Peyer's patch (tissue), 4 donors: ENCODE measurements at regions not wholly inside any gene's neighbourhood (a gene's known extent, or its start where the extent isn't known, plus 50 kb on each side); places are given as distances from the start of the nearest gene placed in this dataset.
"Not testable (repeated sequence)": the region's sequence is repeated elsewhere in the genome, so short reads cannot be mapped to it uniquely, and the experiment has no call there.

Experiments used
- DNase-seq, 3 donors: peaks; one replicate each; pipeline ENCODE4 v3.0.0-alpha.2; 2017 to 2019
- H3K27ac ChIP-seq, 4 donors: fragments of 200-600 bp; sonication (generic); one replicate each; pipeline ENCODE4 v1.5.1; 2016 to 2019
- H3K27me3 ChIP-seq, 2 donors: fragments of 200-600 bp; sonication (generic); one replicate each; pipeline ENCODE4 v1.5.1; 2019
- H3K36me3 ChIP-seq, 3 donors: fragments of 200-600 bp; sonication (generic); one replicate each; pipeline ENCODE4 v1.5.1; 2016 to 2019
- H3K4me1 ChIP-seq, 4 donors: fragments of 200-600 bp; sonication (generic); one replicate each; pipeline ENCODE4 v1.5.1; 2016 to 2019
- H3K4me3 ChIP-seq, 4 donors: fragments of 200-600 bp; sonication (generic); 1 replicate in 3 of 4; 2 replicates in 1 of 4; pipeline ENCODE4 v1.5.1; 2016 to 2019; ENCODE audit warnings: mild to moderate bottlenecking in 1 of 4
- H3K9me3 ChIP-seq, 4 donors: fragments of 200-600 bp; sonication (generic); one replicate each; pipeline ENCODE4 v1.5.1; 2016 to 2019; ENCODE audit warnings: mild to moderate bottlenecking in 1 of 4

- H3K27me3 ChIP-seq, H3K4me1 ChIP-seq, H3K27ac ChIP-seq, H3K36me3 ChIP-seq, H3K4me3 ChIP-seq, DNase-seq, H3K9me3 ChIP-seq: not testable (repeated sequence)
These were observed 233.8 kb upstream of the PLGLB1 start for GRCh38 chr2:87255410-87255809.

- H3K27ac ChIP-seq, H3K36me3 ChIP-seq, H3K4me3 ChIP-seq, H3K27me3 ChIP-seq, H3K9me3 ChIP-seq, H3K4me1 ChIP-seq, DNase-seq: not testable (repeated sequence)
These were observed 237.2 kb upstream of the PLGLB1 start for GRCh38 chr2:87258887-87259286.

DNA sequence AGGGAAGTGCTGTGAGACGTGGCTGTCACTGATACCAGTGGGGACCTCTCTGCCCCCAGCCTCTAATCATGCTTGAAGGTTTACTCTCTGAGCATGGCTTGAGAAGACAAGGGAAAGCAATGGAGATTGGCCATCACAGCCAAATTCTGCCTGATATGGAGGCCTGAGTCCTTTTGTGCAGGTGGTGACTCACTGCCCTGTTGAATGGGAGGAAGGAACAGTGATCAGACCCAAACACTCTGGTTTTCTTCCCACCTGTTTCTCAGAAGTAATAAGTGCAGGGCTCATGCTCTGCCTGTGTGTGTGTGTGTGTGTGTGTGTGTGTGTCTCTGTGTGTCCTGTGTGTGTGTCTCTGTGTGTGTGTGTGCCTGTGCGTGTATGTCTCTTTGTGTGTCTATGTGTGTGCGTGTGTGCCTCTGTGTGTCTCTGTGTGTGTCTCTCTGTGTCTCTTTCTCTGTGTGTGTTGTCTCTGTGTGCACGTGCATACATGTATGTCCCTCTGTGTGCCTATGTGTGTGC is 240.6 kb upstream of the PLGLB1 start:
- not testable (repeated sequence) for H3K4me1 ChIP-seq, H3K36me3 ChIP-seq, H3K4me3 ChIP-seq, H3K27me3 ChIP-seq, H3K9me3 ChIP-seq, DNase-seq, H3K27ac ChIP-seq

GRCh38 chr2:87263868-87264518 is 242.3 kb upstream of the PLGLB1 start:
- not testable (repeated sequence) for H3K9me3 ChIP-seq, H3K27ac ChIP-seq, H3K36me3 ChIP-seq, H3K4me1 ChIP-seq, DNase-seq, H3K27me3 ChIP-seq, H3K4me3 ChIP-seq

DNA sequence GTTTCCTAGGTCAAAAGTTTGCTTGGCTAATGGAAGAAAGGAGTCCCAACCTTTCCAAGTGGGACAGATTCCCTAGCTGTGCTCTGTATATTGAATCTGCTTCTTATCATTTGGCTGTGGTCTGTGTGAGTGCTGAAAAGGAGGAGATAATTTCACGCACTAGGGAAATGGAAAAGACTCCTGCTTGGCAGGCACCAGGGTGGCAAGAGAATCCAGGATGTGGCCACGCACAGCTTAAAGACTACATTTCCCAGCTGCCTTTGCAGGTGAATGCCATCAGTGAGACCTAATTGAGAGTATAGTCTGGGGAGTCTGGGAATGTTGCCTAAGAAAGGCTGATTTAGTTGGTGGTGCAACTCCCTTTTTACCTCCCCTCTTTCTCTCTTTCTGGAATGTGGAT is 253.5 kb upstream of the PLGLB1 start:
- H3K36me3 ChIP-seq, H3K9me3 ChIP-seq, H3K27ac ChIP-seq, DNase-seq, H3K4me1 ChIP-seq, H3K4me3 ChIP-seq, H3K27me3 ChIP-seq: not testable (repeated sequence)

DNA sequence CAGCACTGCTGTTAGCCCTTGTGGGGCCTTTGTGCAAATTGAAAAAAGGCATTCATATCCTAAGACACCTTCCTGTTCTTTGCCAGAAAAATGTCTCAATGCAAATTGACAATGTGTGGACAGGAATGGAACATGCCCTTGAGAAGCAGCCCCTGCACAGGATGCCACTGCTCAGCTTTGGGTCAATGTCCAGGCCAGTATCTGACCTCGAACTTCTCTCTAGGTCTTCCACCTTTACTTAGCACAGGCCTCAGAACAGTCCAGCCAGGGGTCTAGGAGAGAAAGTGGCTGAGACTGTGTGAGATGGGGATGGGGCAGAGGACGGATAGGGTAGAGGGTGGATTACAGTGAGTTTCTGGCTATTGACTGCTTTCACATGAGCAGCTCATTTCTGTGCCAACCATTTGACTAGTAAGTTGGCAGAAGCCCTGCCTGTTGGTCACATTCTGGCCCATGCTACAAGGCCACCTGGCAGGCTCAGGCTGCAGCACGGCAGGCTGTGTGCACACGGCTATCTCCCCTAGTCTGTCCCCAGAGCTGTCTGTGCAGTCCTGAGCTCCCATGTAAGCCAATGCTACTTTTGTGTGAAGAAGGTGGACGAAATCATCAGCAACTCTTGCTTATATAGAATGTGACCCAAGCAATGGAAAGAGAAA is 254.5 kb upstream of the PLGLB1 start:
- not testable (repeated sequence) for H3K36me3 ChIP-seq, H3K9me3 ChIP-seq, DNase-seq, H3K4me1 ChIP-seq, H3K27me3 ChIP-seq, H3K4me3 ChIP-seq, H3K27ac ChIP-seq

GRCh38 chr2:87276673-87277072 is 255.0 kb upstream of the PLGLB1 start:
- H3K36me3 ChIP-seq, H3K4me3 ChIP-seq, H3K27ac ChIP-seq, H3K9me3 ChIP-seq, DNase-seq, H3K4me1 ChIP-seq, H3K27me3 ChIP-seq: not testable (repeated sequence)

- not testable (repeated sequence) for H3K36me3 ChIP-seq, DNase-seq, H3K27ac ChIP-seq, H3K9me3 ChIP-seq, H3K4me3 ChIP-seq, H3K4me1 ChIP-seq, H3K27me3 ChIP-seq
These were observed 256.1 kb upstream of the PLGLB1 start for GRCh38 chr2:87277734-87278133.

GRCh38 chr2:87280596-87281355 is 259.1 kb upstream of the PLGLB1 start:
- not testable (repeated sequence) for H3K27ac ChIP-seq, H3K27me3 ChIP-seq, DNase-seq, H3K9me3 ChIP-seq, H3K4me3 ChIP-seq, H3K36me3 ChIP-seq, H3K4me1 ChIP-seq

DNA sequence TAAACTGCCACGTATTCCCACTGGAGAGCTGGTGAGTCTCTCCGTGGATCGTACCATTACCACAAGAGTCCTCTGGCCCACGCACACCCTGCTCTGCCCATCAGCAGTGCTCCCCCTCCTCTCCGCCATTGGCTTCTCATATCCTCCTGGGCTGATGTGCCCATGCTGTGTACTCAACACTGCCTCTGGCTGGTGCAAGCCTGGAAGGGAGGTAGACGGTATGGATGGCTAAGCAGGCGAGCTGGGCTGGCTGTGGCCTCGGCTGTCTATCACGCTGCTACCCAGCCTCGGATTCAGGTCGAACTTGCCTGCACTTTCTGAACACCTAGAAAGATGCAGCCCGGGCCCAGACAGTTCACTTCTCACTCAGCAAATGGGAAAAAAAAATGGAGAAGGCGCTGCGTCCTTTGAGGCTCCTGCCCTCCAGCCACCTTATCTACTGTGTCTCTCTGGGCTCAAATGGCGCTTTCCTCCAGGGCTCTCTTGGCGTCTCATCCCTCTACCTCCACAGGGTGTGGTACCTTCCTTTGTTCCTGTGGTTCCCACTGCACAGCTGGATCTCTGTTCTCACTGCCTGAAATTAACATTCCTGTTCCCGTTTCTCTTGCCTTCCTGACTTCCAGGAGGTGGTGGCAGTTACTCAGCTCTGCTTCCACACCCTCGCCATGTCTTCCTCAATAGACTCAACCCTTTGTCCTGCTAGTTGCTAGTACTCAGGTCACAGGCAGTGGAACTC is 262.3 kb upstream of the PLGLB1 start:
- H3K4me1 ChIP-seq, H3K9me3 ChIP-seq, H3K27me3 ChIP-seq, H3K27ac ChIP-seq, H3K4me3 ChIP-seq, H3K36me3 ChIP-seq, DNase-seq: not testable (repeated sequence)

DNA sequence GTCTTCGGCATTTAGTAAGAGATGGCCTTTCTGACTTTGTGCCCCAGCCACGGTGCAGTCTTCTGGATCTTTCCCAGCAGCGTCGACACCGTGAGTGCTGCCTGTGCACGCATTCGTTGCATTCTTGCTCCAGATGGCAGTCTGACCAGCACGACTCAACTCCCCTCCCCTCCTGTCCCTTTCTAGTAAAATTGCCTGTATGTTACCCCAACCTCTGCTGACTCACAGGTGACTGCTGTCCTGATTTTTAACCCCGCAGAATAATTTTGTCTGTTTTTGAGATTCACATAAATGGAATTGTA is 262.8 kb upstream of the PLGLB1 start:
- DNase-seq, H3K36me3 ChIP-seq, H3K27me3 ChIP-seq, H3K9me3 ChIP-seq, H3K27ac ChIP-seq, H3K4me3 ChIP-seq, H3K4me1 ChIP-seq: not testable (repeated sequence)

- H3K27ac ChIP-seq, H3K27me3 ChIP-seq, H3K4me3 ChIP-seq, H3K36me3 ChIP-seq, H3K4me1 ChIP-seq, DNase-seq, H3K9me3 ChIP-seq: not testable (repeated sequence)
These were observed 263.5 kb upstream of the PLGLB1 start for GRCh38 chr2:87285139-87285538.

GRCh38 chr2:87290566-87291307 is 269.1 kb upstream of the PLGLB1 start:
- DNase-seq, H3K9me3 ChIP-seq, H3K4me3 ChIP-seq, H3K27ac ChIP-seq, H3K4me1 ChIP-seq, H3K27me3 ChIP-seq, H3K36me3 ChIP-seq: not testable (repeated sequence)

GRCh38 chr2:87291400-87292200 is 270.0 kb upstream of the PLGLB1 start:
- not testable (repeated sequence) for DNase-seq, H3K4me3 ChIP-seq, H3K9me3 ChIP-seq, H3K4me1 ChIP-seq, H3K27ac ChIP-seq, H3K36me3 ChIP-seq, H3K27me3 ChIP-seq
